Endothelial cell of umbilical vein (primary cell): ENCODE measurements at regions not wholly inside any gene's neighbourhood (a gene's known extent, or its start where the extent isn't known, plus 50 kb on each side); places are given as distances from the start of the nearest gene placed in this dataset.

Experiments used
- EZH2 ChIP-seq: IDR thresholded peaks from 2 replicates; pipeline ENCODE4 v1.6.1; 2012; ENCODE audit warnings: borderline replicate concordance, low read depth, mild to moderate bottlenecking, moderate library complexity, low read length, inconsistent platforms; ENCODE audit not compliant: severe bottlenecking
- GATA2 ChIP-seq: IDR thresholded peaks from 2 replicates; pipeline ENCODE4 v1.7.0; 2011; ENCODE audit warnings: low read depth, mild to moderate bottlenecking, moderate library complexity, mixed read lengths, low read length; ENCODE audit not compliant: insufficient read length, insufficient read depth
- JUN ChIP-seq: IDR thresholded peaks from 2 replicates; pipeline ENCODE4 v1.6.1; 2011; ENCODE audit warnings: borderline replicate concordance, low read depth; ENCODE audit not compliant: insufficient read length, insufficient read depth
- POLR2A ChIP-seq: IDR thresholded peaks from 2 replicates; pipeline ENCODE4 v1.6.1; 2012; ENCODE audit warnings: low read depth, mild to moderate bottlenecking, control low read depth, low read length
- POLR2AphosphoS5 ChIP-seq: IDR thresholded peaks from 2 replicates; pipeline ENCODE4 v1.6.1; 2012; ENCODE audit warnings: low read depth, mild to moderate bottlenecking, control low read depth, low read length, moderate library complexity; ENCODE audit not compliant: insufficient read depth
- TF ChIP-seq, protein P1 (sequence below), 2 donors: IDR thresholded peaks; 1 replicate in 1 of 2; 2 replicates in 1 of 2; pipeline ENCODE4 v1.5.1; 2011; ENCODE audit warnings: low read length in 2 of 2, mild to moderate bottlenecking in 2 of 2, moderate library complexity in 2 of 2, control low read depth in 1 of 2, inconsistent platforms in 1 of 2, low read depth in 1 of 2; ENCODE audit not compliant: insufficient read depth in 1 of 2; ENCODE audit errors: extremely low read depth in 1 of 2
- TF ChIP-seq, protein P2 (sequence below): IDR thresholded peaks from 2 replicates; pipeline ENCODE4 v1.6.1; 2011; ENCODE audit not compliant: insufficient read depth, insufficient read length

DNA sequence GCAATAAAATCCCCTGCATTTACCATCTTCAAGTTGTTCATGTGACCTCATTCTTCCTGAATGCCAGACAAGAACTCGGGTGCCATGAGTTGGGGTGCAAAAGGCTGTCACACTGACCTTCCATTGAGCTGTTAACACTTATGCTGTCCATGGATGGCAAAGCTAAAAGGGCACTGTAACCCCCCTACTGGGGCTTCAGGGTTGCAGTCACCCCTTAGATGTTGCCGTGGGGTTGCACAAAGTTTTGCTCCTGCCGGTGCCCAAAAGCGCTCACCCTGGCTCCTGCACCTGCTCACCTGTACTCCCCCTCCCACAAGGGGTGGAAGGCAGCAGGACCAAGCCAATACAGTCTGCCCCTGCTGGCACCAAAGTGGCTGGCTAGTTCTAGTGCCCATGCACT is 208.2 kb downstream of the RHOU start:
- TF ChIP-seq EZH2 (no peak), POLR2A (no peak), GATA2 (no peak), POLR2AphosphoS5 (no peak), JUN (no peak)
- TF ChIP-seq, protein P1, sequence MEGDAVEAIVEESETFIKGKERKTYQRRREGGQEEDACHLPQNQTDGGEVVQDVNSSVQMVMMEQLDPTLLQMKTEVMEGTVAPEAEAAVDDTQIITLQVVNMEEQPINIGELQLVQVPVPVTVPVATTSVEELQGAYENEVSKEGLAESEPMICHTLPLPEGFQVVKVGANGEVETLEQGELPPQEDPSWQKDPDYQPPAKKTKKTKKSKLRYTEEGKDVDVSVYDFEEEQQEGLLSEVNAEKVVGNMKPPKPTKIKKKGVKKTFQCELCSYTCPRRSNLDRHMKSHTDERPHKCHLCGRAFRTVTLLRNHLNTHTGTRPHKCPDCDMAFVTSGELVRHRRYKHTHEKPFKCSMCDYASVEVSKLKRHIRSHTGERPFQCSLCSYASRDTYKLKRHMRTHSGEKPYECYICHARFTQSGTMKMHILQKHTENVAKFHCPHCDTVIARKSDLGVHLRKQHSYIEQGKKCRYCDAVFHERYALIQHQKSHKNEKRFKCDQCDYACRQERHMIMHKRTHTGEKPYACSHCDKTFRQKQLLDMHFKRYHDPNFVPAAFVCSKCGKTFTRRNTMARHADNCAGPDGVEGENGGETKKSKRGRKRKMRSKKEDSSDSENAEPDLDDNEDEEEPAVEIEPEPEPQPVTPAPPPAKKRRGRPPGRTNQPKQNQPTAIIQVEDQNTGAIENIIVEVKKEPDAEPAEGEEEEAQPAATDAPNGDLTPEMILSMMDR (IDR thresholded peaks at IDR 0.05; ENCODE audit: extremely low read depth in 1 of 2, insufficient read depth in 1 of 2, low read depth in 1 of 2, low read length in 2 of 2) = no peak
- TF ChIP-seq, protein P2, sequence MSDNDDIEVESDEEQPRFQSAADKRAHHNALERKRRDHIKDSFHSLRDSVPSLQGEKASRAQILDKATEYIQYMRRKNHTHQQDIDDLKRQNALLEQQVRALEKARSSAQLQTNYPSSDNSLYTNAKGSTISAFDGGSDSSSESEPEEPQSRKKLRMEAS = no peak
